ENCODE measurements at regions not wholly inside any gene's neighbourhood (a gene's known extent, or its start where the extent isn't known, plus 50 kb on each side); places are given as distances from the start of the nearest gene placed in this dataset.

DNA sequence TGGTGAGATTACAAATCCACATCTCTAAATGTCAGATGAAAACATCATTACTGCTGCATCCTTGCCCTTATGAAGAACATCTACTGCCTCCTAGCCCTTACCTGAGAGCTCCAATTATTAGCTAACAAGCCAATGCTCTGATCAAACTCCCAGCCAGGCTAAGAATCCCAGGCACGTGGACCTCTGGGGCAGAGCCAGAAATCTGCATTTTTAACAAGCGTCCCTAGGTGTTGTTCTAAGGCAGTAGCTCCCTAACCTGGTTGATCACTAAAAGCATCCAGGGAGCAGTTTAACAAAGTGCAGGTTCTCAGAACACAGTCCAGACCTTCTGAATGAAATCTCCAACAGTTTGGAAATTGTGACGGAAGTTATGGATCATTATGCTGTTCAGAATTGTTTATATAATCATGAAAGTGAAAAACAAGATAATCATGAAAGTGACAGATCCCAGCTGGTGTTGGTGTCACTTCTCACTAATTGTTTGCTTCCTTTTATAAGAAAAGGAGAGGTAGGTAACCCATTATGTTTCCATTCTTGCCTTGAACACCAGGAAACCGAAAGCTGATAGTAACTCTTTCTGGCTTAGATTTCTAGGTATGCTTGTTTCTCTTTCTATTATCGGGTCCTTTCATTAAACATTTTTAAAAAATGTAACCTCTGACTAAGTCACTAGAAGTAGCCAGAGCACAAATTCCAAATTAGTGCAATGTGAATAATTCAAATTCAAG lies 216.5 kb upstream of the NR4A3 start:
- Mint-ChIP-seq H3K27me3 (peaks cover 3% of the 10 kb centered on the region), H3K36me3 (peaks cover 3% of the 10 kb centered on the region), H3K4me1 (no peaks in the 10 kb centered on the region), H3K9me3 (peaks cover 0 to 6% (median 0%) of the 10 kb centered on the region in 3 donors), H3K4me3 (no peak overlapping the region), H3K27ac (no peak overlapping the region)

DNA sequence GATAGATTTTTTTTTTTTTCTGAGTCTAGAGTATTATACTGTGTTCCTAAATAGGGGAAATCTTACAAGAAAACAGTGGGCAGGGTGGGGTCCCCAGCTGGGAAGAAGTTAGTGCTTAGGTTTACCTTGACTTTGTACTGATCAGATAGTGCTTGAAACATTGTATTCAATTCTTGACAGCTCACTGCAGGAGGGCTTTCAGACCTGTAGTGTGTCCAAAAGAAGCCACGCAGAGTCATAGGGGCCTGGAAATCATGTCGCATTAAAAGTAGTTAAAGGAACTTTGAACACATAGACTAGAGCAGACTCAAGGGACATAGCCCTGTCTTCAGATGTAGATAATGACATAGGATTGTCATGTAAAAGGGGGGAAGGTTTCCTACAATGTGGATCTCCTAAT lies 215.4 kb upstream of the NR4A3 start:
- no peak overlapping the region for H3K27ac Mint-ChIP-seq
- no peak overlapping the region for H3K4me3 Mint-ChIP-seq
- no peaks in the 10 kb centered on the region for H3K4me1 Mint-ChIP-seq
- peaks cover 3% of the 10 kb centered on the region for H3K36me3 Mint-ChIP-seq
- peaks cover 0 to 6% (median 0%) of the 10 kb centered on the region in 3 donors for H3K9me3 Mint-ChIP-seq
- H3K27me3 Mint-ChIP-seq: peaks cover 3% of the 10 kb centered on the region

DNA sequence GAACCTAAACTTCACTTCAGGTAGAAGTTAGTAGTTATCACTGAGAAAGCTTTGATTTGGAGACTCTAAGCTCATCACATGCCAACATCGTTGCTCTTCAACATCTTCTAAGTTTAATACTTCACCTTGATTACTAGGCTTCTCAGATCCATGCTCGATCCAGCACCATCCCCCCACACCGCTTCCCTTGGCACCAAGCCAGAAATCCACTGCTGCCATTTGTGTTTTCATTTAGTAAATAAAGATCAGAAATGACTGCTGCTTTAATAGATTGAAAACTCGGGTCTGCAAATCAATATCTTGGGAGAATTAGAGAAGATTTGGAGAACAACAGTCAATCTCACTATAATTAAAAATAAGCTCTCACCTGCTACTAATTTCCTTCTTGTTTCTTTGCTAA lies 214.7 kb upstream of the NR4A3 start:
- H3K4me3 Mint-ChIP-seq: no peak overlapping the region
- peaks cover 3% of the 10 kb centered on the region for H3K27me3 Mint-ChIP-seq
- H3K9me3 Mint-ChIP-seq: peaks cover 0 to 6% (median 0%) of the 10 kb centered on the region in 3 donors
- H3K27ac Mint-ChIP-seq: no peak overlapping the region
- no peaks in the 10 kb centered on the region for H3K4me1 Mint-ChIP-seq
- H3K36me3 Mint-ChIP-seq: peaks cover 3% of the 10 kb centered on the region

DNA sequence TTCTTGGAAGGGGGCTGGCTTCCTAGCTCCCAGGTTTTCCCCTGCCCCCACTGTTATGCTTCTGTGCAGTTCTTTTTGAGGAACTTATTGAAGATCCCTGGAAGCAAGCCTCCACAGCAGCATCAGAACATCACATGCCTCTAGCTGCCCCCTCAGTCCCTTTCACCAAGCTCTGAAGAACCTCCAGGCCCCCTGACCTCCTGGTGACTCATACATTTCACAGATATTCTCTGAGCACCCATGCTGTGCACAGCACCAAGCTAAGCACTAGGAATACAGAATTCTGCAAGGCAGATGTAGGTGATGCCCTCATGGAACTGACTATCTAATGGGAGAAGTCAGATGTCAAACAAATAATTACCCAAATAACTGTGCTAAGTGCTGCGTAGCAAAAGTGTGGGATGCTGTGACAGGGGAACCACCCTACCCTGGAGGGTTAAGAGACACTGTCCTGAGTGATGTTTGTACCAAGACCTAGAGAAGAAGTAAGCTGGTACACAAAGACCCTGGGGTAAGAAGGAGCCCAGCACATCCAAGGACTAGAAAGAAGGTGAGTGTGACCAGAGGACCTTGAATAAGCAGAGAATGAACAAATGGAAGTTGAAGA lies 213.7 kb upstream of the NR4A3 start:
- no peak overlapping the region for H3K27ac Mint-ChIP-seq
- H3K36me3 Mint-ChIP-seq: peaks cover 2% of the 10 kb centered on the region
- H3K4me1 Mint-ChIP-seq: no peaks in the 10 kb centered on the region

DNA sequence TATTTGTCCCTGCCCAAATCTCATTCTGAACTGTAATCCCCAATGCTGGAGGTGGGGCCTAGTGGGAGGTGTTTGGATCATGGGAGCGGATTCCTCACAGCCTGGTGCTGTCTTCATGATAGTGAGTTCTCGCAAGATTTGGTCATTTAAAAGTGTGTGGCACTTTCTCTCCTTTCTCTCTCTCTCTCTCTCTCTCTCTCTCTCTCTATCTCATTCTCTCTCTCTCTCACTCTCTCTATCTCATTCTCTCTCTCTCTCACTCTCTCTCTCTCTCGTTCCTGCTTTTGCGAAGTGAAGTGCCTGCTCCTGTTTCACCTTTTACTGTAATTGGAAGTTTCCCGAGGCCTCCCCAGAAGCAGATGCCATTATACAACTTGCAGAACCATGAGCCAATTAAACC lies 207.3 kb upstream of the NR4A3 start:
- Mint-ChIP-seq H3K4me1 (no peaks in the 10 kb centered on the region), H3K27ac (no peak overlapping the region), H3K9me3 (no peaks in the 10 kb centered on the region), H3K27me3 (peaks cover 2% of the 10 kb centered on the region), H3K36me3 (no peaks in the 10 kb centered on the region), H3K4me3 (no peak overlapping the region)

More for the DNA sequence above, 213.7 kb upstream of the NR4A3 start:
- no peak overlapping the region for H3K4me3 Mint-ChIP-seq
- H3K27me3 Mint-ChIP-seq: peaks cover 3% of the 10 kb centered on the region
- no peaks in the 10 kb centered on the region for H3K9me3 Mint-ChIP-seq

DNA sequence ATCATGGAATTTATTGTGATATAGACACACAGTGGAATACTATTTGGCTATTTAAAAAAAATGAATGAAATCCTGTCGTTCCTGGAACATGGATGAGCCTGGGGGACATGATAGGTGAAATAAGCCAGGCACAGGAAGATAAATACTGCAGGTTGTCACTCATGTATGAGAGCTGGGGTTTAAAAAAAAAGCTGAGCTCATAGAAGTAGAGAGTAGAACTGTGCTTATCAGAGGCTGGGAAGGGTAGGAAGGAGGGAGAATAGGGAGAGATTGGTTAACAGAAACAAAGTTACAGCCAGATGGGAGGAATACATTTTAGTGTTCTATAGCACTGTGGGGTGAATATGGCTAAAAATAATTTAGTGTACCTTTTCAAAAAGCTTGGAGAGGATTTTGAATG lies 200.6 kb upstream of the NR4A3 start:
- Mint-ChIP-seq H3K4me1 (peaks cover 0 to 1% (median 0%) of the 10 kb centered on the region in 3 donors), H3K9me3 (no peaks in the 10 kb centered on the region), H3K27me3 (peaks cover 1% of the 10 kb centered on the region), H3K4me3 (no peak overlapping the region), H3K36me3 (no peaks in the 10 kb centered on the region), H3K27ac (no peak overlapping the region)

DNA sequence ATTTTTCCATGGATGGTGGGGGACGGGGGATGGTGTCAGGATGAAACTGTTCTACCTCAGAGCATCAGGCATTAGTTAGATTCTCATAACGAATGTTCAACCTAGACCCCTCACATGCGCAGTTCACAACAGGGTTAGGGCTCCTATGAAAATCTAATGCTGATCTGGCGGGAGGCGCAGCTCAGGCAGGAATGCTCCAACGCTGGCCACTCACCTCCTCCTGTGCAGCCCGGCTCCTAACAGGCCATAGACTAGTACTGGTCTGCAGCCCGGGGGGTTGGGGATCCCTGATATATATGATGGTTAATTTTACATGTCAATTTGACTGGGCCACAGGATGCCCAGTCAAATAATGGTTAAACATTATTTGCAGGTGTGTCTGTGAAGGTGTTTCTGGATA lies 199.0 kb upstream of the NR4A3 start:
- Mint-ChIP-seq H3K27me3 (peaks cover 1% of the 10 kb centered on the region), H3K4me3 (no peak overlapping the region), H3K36me3 (no peaks in the 10 kb centered on the region), H3K4me1 (peaks cover 0 to 3% (median 0%) of the 10 kb centered on the region in 3 donors), H3K27ac (no peak overlapping the region), H3K9me3 (no peaks in the 10 kb centered on the region)

DNA sequence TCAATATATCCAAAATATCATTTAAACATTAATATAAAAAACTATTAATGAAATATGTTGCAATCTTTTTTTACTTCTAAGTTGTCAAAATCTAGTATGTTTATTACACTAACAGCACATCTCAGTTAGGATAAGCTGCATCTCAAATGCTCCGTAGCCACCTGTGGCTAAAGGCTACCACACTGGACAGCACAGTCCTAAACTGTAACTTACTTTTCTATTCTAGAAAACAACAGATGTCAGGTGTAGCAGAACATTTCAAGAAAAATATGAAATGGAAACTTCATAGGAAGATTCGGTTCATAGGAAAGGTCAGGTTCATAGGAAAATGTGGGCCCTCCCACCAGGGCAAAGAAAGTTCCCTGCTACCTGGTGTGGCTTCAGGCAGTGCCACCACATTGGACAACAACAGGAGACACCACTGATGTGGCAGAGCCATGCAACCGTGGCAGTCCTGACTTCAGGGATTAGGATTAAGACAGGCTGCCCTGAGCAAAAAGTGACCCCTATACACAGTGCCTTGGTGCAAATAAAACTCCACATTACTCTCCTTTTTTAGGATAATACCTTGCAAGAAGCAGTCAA lies 197.8 kb upstream of the NR4A3 start:
- Mint-ChIP-seq H3K9me3 (no peaks in the 10 kb centered on the region), H3K36me3 (no peaks in the 10 kb centered on the region), H3K27ac (no peak overlapping the region), H3K4me1 (peaks cover 5% of the 10 kb centered on the region in 3 donors), H3K4me3 (no peak overlapping the region), H3K27me3 (peaks cover 1% of the 10 kb centered on the region)

DNA sequence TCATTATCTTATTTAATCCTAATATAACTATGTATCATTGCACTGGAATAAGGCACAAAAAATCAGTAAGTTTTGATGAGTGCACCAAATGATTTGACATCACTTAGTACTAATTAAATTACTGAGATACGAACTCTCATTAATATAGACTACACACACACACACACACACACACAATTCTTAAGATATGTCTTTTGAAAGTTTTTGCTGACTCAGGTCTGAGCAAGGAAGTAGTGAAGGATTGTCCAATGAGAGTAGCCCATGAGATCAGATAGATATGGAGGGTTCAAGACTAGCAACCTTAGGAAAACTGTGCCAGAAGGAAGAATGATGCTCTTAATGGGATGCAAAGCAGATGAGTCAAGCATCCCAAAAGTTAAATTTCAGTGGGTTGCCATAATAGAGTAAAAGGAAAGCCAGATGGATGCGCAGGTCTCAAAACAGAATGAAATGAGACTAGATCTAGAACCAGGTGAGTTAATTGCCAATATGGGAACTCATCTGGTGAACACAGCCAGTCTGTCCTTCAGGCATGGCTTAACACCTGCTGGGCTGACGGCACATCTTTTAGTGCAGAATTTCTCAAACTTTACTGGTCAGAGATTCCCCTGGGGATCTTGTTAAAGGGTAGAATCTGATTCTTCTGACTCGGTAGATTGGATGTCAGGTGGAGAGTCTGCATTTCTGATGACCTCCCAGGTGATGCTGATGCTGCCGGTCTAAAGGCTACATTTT lies 197.0 kb upstream of the NR4A3 start:
- H3K9me3 Mint-ChIP-seq: no peaks in the 10 kb centered on the region
- no peak overlapping the region for H3K27ac Mint-ChIP-seq
- H3K36me3 Mint-ChIP-seq: no peaks in the 10 kb centered on the region
- no peak overlapping the region for H3K4me3 Mint-ChIP-seq
- peaks cover 1% of the 10 kb centered on the region for H3K27me3 Mint-ChIP-seq
- H3K4me1 Mint-ChIP-seq: peaks cover 5% of the 10 kb centered on the region in 3 donors

DNA sequence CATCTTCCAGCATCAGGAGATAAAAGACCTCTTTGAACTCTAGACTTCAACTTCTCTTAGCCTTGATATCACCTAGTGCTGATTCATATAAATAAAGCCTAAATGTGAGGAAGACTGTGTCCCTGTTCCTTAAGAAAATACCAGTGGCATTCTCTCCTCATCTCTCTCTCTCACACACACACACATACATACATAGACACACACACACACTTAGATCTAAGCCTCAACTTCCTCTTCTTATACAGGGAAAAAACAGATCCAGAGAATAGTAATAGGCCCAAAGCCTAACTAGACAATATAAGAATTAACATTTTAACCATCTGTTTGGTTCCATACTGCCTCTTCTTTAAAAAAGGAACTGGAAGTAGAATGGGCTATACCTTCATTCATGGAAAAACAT lies 195.3 kb upstream of the NR4A3 start:
- H3K36me3 Mint-ChIP-seq: no peaks in the 10 kb centered on the region
- no peak overlapping the region for H3K27ac Mint-ChIP-seq
- H3K4me3 Mint-ChIP-seq: no peak overlapping the region
- H3K4me1 Mint-ChIP-seq: peaks cover 5% of the 10 kb centered on the region in 3 donors
- H3K9me3 Mint-ChIP-seq: no peaks in the 10 kb centered on the region
- H3K27me3 Mint-ChIP-seq: peaks cover 1% of the 10 kb centered on the region

DNA sequence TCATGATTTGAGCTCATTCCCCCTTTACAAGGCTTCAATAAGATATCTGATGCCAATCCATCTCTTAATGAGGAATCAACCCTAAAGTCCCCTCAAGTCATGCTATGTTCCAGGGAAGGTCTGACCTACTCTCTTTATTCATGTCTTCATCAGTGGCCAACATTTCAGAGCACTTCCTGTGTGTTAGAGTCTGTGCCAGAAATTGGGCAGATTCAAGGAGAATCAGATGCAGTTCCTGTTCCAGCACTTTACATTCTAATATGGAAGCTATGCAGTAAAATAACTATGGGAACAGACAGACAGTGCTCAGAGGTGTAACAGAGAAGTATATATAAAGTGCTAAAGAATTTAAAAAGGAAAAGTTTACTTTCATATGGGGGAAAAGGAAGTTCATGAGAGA lies 193.4 kb upstream of the NR4A3 start:
- Mint-ChIP-seq H3K4me1 (peaks cover 8 to 11% (median 10%) of the 10 kb centered on the region in 3 donors), H3K9me3 (no peaks in the 10 kb centered on the region), H3K27ac (no peak overlapping the region), H3K4me3 (no peak overlapping the region), H3K27me3 (no peaks in the 10 kb centered on the region), H3K36me3 (no peaks in the 10 kb centered on the region)

DNA sequence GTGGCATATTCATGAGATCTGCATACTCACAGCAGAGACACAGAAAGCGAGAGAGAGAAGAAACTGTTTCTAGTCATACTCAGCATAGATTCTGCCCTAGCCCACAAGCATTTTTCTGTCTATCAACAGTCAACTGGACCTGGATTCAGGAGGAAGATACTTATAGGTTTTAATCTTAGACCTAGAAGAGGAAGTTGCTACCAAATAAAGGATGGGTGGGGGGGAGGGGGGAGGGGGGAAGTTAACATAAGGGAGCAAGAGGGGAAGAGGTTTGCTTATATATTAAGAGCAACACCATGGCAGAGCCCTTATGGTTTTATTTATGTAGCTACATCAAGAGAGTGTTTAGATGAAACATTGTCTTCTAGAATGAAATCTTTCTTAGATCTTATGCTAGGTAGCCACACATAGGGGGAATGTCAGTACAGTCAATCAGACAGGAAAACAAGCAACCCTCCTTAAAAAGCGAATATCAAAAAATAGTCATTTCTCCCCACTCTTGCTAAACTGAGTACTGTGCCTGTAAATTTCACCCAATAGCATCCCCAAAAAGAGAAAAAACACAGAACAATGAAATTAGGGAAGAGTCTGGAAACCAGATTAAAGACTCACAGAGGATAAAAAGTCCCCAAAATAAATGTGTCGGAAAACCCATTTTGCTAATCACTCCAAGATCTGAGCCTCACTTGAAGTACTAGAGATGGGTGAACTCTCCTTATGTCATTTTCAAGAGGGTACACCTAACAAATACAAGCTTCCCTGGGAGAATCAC lies 192.7 kb upstream of the NR4A3 start:
- peaks cover 12% of the 10 kb centered on the region in 3 donors for H3K4me1 Mint-ChIP-seq
- no peaks in the 10 kb centered on the region for H3K27me3 Mint-ChIP-seq
- no peak overlapping the region for H3K27ac Mint-ChIP-seq
- no peaks in the 10 kb centered on the region for H3K9me3 Mint-ChIP-seq
- H3K36me3 Mint-ChIP-seq: no peaks in the 10 kb centered on the region
- no peak overlapping the region for H3K4me3 Mint-ChIP-seq

DNA sequence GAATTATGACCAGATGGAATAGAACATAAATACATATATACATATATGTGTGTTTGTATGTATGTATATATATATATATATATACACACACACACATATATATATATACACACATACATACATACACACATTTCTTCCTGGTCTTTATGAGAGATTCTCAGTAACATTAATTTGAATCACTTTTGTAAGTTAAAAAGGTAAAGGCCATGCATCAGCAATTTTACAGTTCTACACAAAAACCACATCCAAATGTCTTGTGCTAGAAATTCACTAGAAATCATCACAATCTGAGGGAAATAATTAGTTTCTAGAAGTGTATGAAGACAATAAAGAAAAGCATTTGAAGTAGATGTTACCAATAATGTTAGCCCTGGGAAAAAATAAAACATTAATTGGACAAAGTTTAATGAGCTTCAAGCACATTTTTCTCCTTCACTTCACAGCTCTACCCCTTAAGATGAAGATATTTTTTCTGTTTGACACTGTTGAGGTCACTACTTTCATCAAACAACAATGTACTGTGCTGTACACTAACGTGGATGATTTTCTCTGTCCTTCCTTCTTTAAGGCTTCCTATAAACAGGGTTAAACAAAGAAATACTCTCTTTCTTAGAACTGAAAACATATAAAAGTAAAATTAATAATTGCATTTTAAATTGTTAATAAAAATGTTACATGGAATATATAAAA lies 189.2 kb upstream of the NR4A3 start:
- Mint-ChIP-seq H3K4me3 (no peak overlapping the region), H3K27ac (no peak overlapping the region), H3K27me3 (no peaks in the 10 kb centered on the region), H3K4me1 (peaks cover 12 to 16% (median 14%) of the 10 kb centered on the region in 3 donors), H3K9me3 (no peaks in the 10 kb centered on the region), H3K36me3 (no peaks in the 10 kb centered on the region)

DNA sequence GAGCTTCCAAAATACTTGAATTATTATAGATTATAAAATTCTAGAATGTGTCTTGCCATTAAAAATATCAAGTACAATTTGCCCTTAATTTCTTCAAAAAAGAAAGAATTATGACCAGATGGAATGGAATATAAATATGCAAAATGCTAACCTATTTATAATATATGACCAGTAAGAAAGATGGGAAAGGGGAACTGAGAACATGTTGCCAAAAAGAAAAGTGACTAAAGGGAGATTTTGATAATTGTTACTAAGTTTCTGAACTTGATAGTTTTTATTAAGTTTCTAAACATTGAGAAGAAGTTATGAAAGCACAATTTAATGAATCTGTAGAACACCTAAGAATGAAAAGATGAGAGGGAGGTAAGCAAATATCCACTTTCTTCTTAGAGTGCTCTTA lies 188.4 kb upstream of the NR4A3 start:
- peaks cover 12 to 14% (median 13%) of the 10 kb centered on the region in 3 donors for H3K4me1 Mint-ChIP-seq
- no peaks in the 10 kb centered on the region for H3K9me3 Mint-ChIP-seq
- no peaks in the 10 kb centered on the region for H3K36me3 Mint-ChIP-seq
- no peak overlapping the region for H3K27ac Mint-ChIP-seq
- H3K27me3 Mint-ChIP-seq: no peaks in the 10 kb centered on the region
- no peak overlapping the region for H3K4me3 Mint-ChIP-seq

All from IgD-negative memory B cell (primary cell).